Endothelial cell of umbilical vein (primary cell): ENCODE measurements at regions not wholly inside any gene's neighbourhood (a gene's known extent, or its start where the extent isn't known, plus 50 kb on each side); places are given as distances from the start of the nearest gene placed in this dataset.

ENCODE experiments used
- EZH2 ChIP-seq: IDR thresholded peaks from 2 replicates; pipeline ENCODE4 v1.6.1; 2012; ENCODE audit warnings: borderline replicate concordance, low read depth, mild to moderate bottlenecking, moderate library complexity, low read length, inconsistent platforms; ENCODE audit not compliant: severe bottlenecking
- GATA2 ChIP-seq: IDR thresholded peaks from 2 replicates; pipeline ENCODE4 v1.7.0; 2011; ENCODE audit warnings: low read depth, mild to moderate bottlenecking, moderate library complexity, mixed read lengths, low read length; ENCODE audit not compliant: insufficient read length, insufficient read depth
- POLR2A ChIP-seq: IDR thresholded peaks from 2 replicates; pipeline ENCODE4 v1.6.1; 2012; ENCODE audit warnings: low read depth, mild to moderate bottlenecking, control low read depth, low read length
- TF ChIP-seq, protein P1 (sequence below), 2 donors: IDR thresholded peaks; 1 replicate in 1 of 2; 2 replicates in 1 of 2; pipeline ENCODE4 v1.5.1; 2011; ENCODE audit warnings: low read length in 2 of 2, mild to moderate bottlenecking in 2 of 2, moderate library complexity in 2 of 2, control low read depth in 1 of 2, inconsistent platforms in 1 of 2, low read depth in 1 of 2; ENCODE audit not compliant: insufficient read depth in 1 of 2; ENCODE audit errors: extremely low read depth in 1 of 2
- TF ChIP-seq, protein P2 (sequence below): IDR thresholded peaks from 2 replicates; pipeline ENCODE4 v1.6.1; 2011; ENCODE audit not compliant: insufficient read depth, insufficient read length

DNA sequence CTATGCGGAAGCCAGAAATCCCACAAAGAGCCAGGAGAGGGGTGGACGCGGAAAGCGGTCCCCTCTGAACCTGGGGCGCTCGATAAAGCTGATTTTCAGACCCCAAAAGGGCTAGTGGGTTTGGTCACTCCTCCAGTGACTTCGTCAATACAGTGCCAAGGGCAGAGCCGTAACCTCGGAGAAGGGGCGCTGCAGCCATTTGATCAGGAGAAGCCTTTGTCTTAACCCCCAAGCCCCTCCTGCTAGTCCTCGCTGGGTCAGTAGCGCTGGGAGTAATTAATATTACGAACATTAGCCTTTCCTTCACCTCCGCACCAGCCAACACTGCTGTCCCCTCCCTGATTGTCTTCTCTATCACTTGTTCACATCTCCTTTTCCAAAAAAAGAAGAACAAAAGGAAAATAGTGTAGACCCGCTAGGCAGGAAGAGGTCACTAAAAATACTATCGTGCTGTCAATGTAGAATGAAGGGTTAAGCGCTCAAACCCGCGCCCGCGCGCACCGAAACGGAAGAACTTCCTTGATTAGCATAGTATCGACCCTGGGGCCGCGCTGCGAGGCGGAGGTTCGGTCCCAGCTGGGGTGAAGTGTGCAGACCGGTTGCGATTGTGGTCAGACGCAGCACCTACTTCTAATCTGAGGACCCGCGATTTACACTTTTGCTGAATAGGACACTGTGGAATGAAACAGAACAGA is 63.2 kb upstream of the MAPRE2 start:
- TF ChIP-seq, protein P1, sequence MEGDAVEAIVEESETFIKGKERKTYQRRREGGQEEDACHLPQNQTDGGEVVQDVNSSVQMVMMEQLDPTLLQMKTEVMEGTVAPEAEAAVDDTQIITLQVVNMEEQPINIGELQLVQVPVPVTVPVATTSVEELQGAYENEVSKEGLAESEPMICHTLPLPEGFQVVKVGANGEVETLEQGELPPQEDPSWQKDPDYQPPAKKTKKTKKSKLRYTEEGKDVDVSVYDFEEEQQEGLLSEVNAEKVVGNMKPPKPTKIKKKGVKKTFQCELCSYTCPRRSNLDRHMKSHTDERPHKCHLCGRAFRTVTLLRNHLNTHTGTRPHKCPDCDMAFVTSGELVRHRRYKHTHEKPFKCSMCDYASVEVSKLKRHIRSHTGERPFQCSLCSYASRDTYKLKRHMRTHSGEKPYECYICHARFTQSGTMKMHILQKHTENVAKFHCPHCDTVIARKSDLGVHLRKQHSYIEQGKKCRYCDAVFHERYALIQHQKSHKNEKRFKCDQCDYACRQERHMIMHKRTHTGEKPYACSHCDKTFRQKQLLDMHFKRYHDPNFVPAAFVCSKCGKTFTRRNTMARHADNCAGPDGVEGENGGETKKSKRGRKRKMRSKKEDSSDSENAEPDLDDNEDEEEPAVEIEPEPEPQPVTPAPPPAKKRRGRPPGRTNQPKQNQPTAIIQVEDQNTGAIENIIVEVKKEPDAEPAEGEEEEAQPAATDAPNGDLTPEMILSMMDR (IDR thresholded peaks at IDR 0.05; ENCODE audit: extremely low read depth in 1 of 2, insufficient read depth in 1 of 2, low read depth in 1 of 2, low read length in 2 of 2), result no peak
- TF ChIP-seq POLR2A (no peak), EZH2 (no peak), GATA2 (no peak)
- TF ChIP-seq, protein P2, sequence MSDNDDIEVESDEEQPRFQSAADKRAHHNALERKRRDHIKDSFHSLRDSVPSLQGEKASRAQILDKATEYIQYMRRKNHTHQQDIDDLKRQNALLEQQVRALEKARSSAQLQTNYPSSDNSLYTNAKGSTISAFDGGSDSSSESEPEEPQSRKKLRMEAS, result no peak
